ENCODE measurements at regions not wholly inside any gene's neighbourhood (a gene's known extent, or its start where the extent isn't known, plus 50 kb on each side); places are given as distances from the start of the nearest gene placed in this dataset.

DNA sequence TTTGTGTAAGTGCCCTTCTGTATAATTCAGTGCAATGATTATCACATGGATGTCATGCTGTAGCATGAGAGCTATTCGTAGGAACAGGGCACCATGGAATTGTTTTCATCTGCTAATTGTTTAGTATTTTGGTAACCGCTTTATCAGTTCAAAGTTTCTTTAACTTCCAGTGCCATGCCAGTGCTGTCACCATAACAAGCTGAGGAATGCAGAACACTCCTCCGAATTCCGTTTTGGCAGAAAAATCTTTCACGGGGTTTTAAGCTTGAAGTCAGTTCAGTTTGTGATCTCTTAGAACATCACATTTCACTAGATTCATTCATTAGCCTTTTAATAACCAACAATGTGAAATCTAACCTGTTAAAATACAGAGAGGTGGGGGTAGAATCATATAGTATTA is 117.2 kb upstream of the SEMA3C start:
- FAIRE-seq (no peak), DNase-seq (ENCODE audit: low read depth, low spot score) (no peak)
- Histone ChIP-seq H3K4me1 (ENCODE audit: control insufficient read depth, extremely low read depth, insufficient read depth, low read length) (no peaks in the 10 kb centered on the region), H3K27me3 (ENCODE audit: control insufficient read depth, extremely low read depth, insufficient read depth, low read length) (no peaks in the 10 kb centered on the region), H2AFZ (ENCODE audit: control insufficient read depth, low read length) (peak overlapping the region; percentile 1), H3K79me2 (ENCODE audit: control insufficient read depth, insufficient read depth, low read length) (no peaks in the 10 kb centered on the region), H3K9me3 (ENCODE audit: control insufficient read depth, low read depth, low read length) (no peaks in the 10 kb centered on the region), H3K4me3 (ENCODE audit: control insufficient read depth in 2 of 3, extremely low read depth in 1 of 3, insufficient read depth in 2 of 3, low read depth in 1 of 3, low read length in 3 of 3) (no peak overlapping the region), H3K4me2 (ENCODE audit: control insufficient read depth, extremely low read depth, insufficient read depth, low read depth, low read length) (no peak overlapping the region), H3K9ac (ENCODE audit: control insufficient read depth, extremely low read depth, insufficient read depth, low read length) (no peak overlapping the region), H3K9me1 (ENCODE audit: control insufficient read depth, extremely low read depth, insufficient read depth, low read length) (no peaks in the 10 kb centered on the region), H3K36me3 (ENCODE audit: control insufficient read depth in 2 of 2, extremely low read depth in 1 of 2, insufficient read depth in 2 of 2, low read length in 2 of 2) (no peaks in the 10 kb centered on the region), H4K20me1 (ENCODE audit: control insufficient read depth, extremely low read depth, insufficient read depth, low read length) (no peaks in the 10 kb centered on the region), H3K27ac (ENCODE audit: control insufficient read depth, insufficient read depth, low read length) (no peak overlapping the region)
- TF ChIP-seq, protein P1, sequence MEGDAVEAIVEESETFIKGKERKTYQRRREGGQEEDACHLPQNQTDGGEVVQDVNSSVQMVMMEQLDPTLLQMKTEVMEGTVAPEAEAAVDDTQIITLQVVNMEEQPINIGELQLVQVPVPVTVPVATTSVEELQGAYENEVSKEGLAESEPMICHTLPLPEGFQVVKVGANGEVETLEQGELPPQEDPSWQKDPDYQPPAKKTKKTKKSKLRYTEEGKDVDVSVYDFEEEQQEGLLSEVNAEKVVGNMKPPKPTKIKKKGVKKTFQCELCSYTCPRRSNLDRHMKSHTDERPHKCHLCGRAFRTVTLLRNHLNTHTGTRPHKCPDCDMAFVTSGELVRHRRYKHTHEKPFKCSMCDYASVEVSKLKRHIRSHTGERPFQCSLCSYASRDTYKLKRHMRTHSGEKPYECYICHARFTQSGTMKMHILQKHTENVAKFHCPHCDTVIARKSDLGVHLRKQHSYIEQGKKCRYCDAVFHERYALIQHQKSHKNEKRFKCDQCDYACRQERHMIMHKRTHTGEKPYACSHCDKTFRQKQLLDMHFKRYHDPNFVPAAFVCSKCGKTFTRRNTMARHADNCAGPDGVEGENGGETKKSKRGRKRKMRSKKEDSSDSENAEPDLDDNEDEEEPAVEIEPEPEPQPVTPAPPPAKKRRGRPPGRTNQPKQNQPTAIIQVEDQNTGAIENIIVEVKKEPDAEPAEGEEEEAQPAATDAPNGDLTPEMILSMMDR (optimal IDR thresholded peaks at IDR 0.05 in 1 of 3, IDR thresholded peaks at IDR 0.05 in 1 of 3, conservative IDR thresholded peaks at IDR 0.05 in 1 of 3; ENCODE audit: extremely low read depth in 1 of 3, insufficient read depth in 2 of 3, low read length in 3 of 3) = no peak
- TF ChIP-seq EZH2 (IDR thresholded peaks at IDR 0.05; ENCODE audit: low read length) = no peak
- dilution Hi-C loops (cut with MboI; ENCODE audit: extremely low pct_ligation_motif_present, low sequenced_read_pairs) = no loop called here

DNA sequence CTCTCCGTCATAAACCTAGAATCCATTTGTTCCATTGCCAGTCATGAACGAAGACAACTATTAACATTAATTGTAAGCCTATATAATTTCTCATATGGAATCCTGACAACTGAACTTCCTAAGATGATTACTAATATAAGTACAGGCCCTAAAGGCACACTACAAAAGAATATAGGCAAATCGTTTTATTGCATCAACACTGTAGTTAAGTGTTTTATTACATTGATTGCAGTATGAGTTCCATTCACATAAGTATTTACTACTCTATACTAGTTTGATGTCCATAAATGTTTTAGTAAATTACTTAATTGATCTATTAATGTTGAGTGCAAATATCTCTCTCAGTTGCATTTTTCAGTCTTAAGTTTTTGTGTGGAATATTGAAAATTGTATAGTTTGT is 113.1 kb upstream of the SEMA3C start:
- Histone ChIP-seq H4K20me1 (ENCODE audit: control insufficient read depth, extremely low read depth, insufficient read depth, low read length) (no peaks in the 10 kb centered on the region), H3K4me1 (ENCODE audit: control insufficient read depth, extremely low read depth, insufficient read depth, low read length) (no peaks in the 10 kb centered on the region), H3K4me2 (ENCODE audit: control insufficient read depth, extremely low read depth, insufficient read depth, low read depth, low read length) (no peak overlapping the region), H3K9ac (ENCODE audit: control insufficient read depth, extremely low read depth, insufficient read depth, low read length) (no peak overlapping the region), H3K4me3 (ENCODE audit: control insufficient read depth in 2 of 3, extremely low read depth in 1 of 3, insufficient read depth in 2 of 3, low read depth in 1 of 3, low read length in 3 of 3) (no peak overlapping the region), H3K79me2 (ENCODE audit: control insufficient read depth, insufficient read depth, low read length) (no peaks in the 10 kb centered on the region), H3K9me3 (ENCODE audit: control insufficient read depth, low read depth, low read length) (no peaks in the 10 kb centered on the region), H2AFZ (ENCODE audit: control insufficient read depth, low read length) (no peak overlapping the region), H3K27ac (ENCODE audit: control insufficient read depth, insufficient read depth, low read length) (no peak overlapping the region), H3K36me3 (ENCODE audit: control insufficient read depth in 2 of 2, extremely low read depth in 1 of 2, insufficient read depth in 2 of 2, low read length in 2 of 2) (no peaks in the 10 kb centered on the region), H3K9me1 (ENCODE audit: control insufficient read depth, extremely low read depth, insufficient read depth, low read length) (no peaks in the 10 kb centered on the region), H3K27me3 (ENCODE audit: control insufficient read depth, extremely low read depth, insufficient read depth, low read length) (no peaks in the 10 kb centered on the region)
- DNase-seq (ENCODE audit: low read depth, low spot score) (no peak), FAIRE-seq (no peak)
- dilution Hi-C loops (cut with MboI; ENCODE audit: extremely low pct_ligation_motif_present, low sequenced_read_pairs) = no loop called here
- TF ChIP-seq, protein P1 (optimal IDR thresholded peaks at IDR 0.05 in 1 of 3, IDR thresholded peaks at IDR 0.05 in 1 of 3, conservative IDR thresholded peaks at IDR 0.05 in 1 of 3; ENCODE audit: extremely low read depth in 1 of 3, insufficient read depth in 2 of 3, low read length in 3 of 3) = no peak
- TF ChIP-seq EZH2 (IDR thresholded peaks at IDR 0.05; ENCODE audit: low read length) = no peak
